Cardiac muscle cell (in vitro differentiated cells and primary cell): ENCODE measurements at regions not wholly inside any gene's neighbourhood (a gene's known extent, or its start where the extent isn't known, plus 50 kb on each side); places are given as distances from the start of the nearest gene placed in this dataset.

Experiments used
- DNase-seq, 2 donors: peaks; one replicate each; pipeline versions ENCODE4 v3.0.0 to v3.0.0-alpha.2; 2010 to 2017; ENCODE audit warnings: low read depth in 1 of 2, low spot score in 1 of 2
- H3K27ac ChIP-seq: fragments of 200-600 bp; sonication (generic); 2 replicates; pipeline ENCODE4 v1.5.1; 2016
- H3K27me3 ChIP-seq: fragments of 200-600 bp; sonication (generic); 2 replicates; pipeline ENCODE4 v1.6.0; 2016; ENCODE audit warnings: control low read depth
- H3K36me3 ChIP-seq: fragments of 200-600 bp; sonication (generic); 2 replicates; pipeline ENCODE4 v1.5.1; 2016; ENCODE audit warnings: control low read depth
- H3K4me1 ChIP-seq: fragments of 200-600 bp; sonication (generic); 2 replicates; pipeline ENCODE4 v1.8.1; 2017; ENCODE audit warnings: low read depth, mild to moderate bottlenecking, mixed run types
- H3K4me3 ChIP-seq: fragments of 200-600 bp; sonication (generic); 2 replicates; pipeline ENCODE4 v1.5.1; 2016; ENCODE audit warnings: mild to moderate bottlenecking
- H3K9me3 ChIP-seq: fragments of 200-600 bp; sonication (generic); 2 replicates; pipeline ENCODE4 v1.5.1; 2017; ENCODE audit warnings: low read depth, mild to moderate bottlenecking, control low read depth
- CTCF ChIP-seq: IDR thresholded peaks from 2 replicates; pipeline ENCODE4 v1.5.1; 2012; ENCODE audit warnings: low read depth, mild to moderate bottlenecking, low read length

- H3K4me1 ChIP-seq: no peaks in the 10 kb centered on the region
- no peak for TF ChIP-seq CTCF
- no peaks in the 10 kb centered on the region for H3K36me3 ChIP-seq
- no peak for DNase-seq
- no peak overlapping the region for H3K4me3 ChIP-seq
- no peaks in the 10 kb centered on the region for H3K27me3 ChIP-seq
- no peak overlapping the region for H3K27ac ChIP-seq
- H3K9me3 ChIP-seq: no peaks in the 10 kb centered on the region
These were observed 637.6 kb downstream of the TDRD15 start for GRCh38 chr2:21761361-21761760.

GRCh38 chr2:21763501-21763900, 639.7 kb downstream of the TDRD15 start:
- Histone ChIP-seq H3K27me3 (no peaks in the 10 kb centered on the region), H3K36me3 (no peaks in the 10 kb centered on the region), H3K27ac (no peak overlapping the region), H3K4me3 (no peak overlapping the region), H3K9me3 (no peaks in the 10 kb centered on the region), H3K4me1 (no peaks in the 10 kb centered on the region)
- no peak for DNase-seq
- TF ChIP-seq CTCF: no peak

DNA sequence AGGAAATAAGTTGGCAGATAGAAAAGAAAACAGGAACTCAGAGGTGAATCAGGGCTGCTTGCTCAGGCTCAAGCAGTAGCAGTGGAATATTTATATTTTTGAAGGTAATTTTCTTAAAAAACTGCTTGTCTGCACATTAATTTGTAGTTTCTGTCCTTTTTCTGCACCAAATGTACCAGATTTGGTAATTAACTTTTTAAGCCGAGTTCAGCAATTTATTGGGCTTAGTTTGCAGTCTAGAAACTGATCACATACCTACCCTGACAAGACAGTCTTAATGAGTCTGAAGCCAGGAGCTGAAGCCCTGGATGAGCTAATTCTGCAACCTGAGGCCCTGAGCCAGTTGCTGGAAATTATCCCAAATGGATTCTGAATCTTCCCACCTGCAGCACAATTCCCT, 647.0 kb downstream of the TDRD15 start:
- H3K4me1 ChIP-seq: peaks cover 13% of the 10 kb centered on the region
- no peak overlapping the region for H3K4me3 ChIP-seq
- H3K27ac ChIP-seq: no peak overlapping the region
- H3K9me3 ChIP-seq: no peaks in the 10 kb centered on the region
- no peaks in the 10 kb centered on the region for H3K36me3 ChIP-seq
- no peak for DNase-seq
- no peak for TF ChIP-seq CTCF
- no peaks in the 10 kb centered on the region for H3K27me3 ChIP-seq

DNA sequence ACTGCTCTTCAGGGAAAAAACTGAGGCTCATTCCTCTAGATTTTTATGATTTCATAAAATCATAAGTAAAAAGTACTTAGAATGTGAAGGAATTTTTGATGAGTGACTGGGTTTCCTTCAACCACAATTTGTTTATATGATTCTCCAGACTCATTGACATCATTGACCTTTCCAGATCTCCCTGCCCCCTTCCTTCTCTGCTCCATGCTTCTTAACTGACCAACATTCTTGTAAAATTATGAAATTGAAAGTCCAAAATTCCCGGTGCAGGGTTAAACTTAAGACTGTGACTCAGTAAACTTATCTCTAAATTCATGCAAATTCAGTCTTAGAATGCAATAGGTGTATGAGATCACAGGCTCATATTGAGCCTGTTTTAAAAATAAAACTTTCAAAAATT, 648.9 kb downstream of the TDRD15 start:
- no peak overlapping the region for H3K27ac ChIP-seq
- H3K27me3 ChIP-seq: no peaks in the 10 kb centered on the region
- TF ChIP-seq CTCF: no peak
- no peaks in the 10 kb centered on the region for H3K9me3 ChIP-seq
- H3K4me1 ChIP-seq: peaks cover 13% of the 10 kb centered on the region
- no peak overlapping the region for H3K4me3 ChIP-seq
- H3K36me3 ChIP-seq: no peaks in the 10 kb centered on the region
- DNase-seq: peak in 1 of 2 donors; percentile 1

DNA sequence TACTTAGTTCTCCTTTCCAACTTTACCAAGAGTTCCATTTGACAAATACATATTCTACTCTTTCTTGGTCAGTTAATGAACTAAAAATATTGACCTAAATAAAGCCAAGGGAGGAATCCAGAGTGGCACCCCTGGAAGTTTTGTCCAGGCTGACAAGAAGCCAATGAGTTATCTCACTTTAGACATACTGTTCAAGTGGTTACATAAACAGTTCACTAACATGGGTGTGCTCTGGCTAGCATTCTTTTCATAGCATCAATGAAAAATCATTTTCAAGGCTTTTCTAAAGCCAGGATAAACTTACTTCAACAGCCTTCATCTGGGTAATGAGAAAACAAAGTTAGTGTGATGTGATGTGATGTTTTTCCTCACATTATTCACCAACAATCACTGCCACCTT, 649.4 kb downstream of the TDRD15 start:
- no peaks in the 10 kb centered on the region for H3K27me3 ChIP-seq

More for the DNA sequence above, 649.4 kb downstream of the TDRD15 start:
- Histone ChIP-seq H3K36me3 (no peaks in the 10 kb centered on the region), H3K4me1 (peaks cover 13% of the 10 kb centered on the region), H3K4me3 (no peak overlapping the region), H3K27ac (no peak overlapping the region), H3K9me3 (no peaks in the 10 kb centered on the region)
- DNase-seq: no peak
- TF ChIP-seq CTCF: no peak
